OCI-LY3 (cell line): ENCODE measurements at regions not wholly inside any gene's neighbourhood (a gene's known extent, or its start where the extent isn't known, plus 50 kb on each side); places are given as distances from the start of the nearest gene placed in this dataset.

Experiments
- CTCF ChIP-seq: fragments of 200-600, 300-600 bp; sonication (generic); IDR thresholded peaks from 2 replicates; pipeline ENCODE4 v1.5.1; 2014; ENCODE audit warnings: antibody characterized with exemption, low read length, low read depth
- EZH2phosphoT487 ChIP-seq: fragments of 200-600 bp; shearing (Covaris generic); IDR thresholded peaks from 2 replicates; pipeline ENCODE4 v1.6.1; 2018; ENCODE audit warnings: antibody characterized with exemption, mixed run types, low read depth

DNA sequence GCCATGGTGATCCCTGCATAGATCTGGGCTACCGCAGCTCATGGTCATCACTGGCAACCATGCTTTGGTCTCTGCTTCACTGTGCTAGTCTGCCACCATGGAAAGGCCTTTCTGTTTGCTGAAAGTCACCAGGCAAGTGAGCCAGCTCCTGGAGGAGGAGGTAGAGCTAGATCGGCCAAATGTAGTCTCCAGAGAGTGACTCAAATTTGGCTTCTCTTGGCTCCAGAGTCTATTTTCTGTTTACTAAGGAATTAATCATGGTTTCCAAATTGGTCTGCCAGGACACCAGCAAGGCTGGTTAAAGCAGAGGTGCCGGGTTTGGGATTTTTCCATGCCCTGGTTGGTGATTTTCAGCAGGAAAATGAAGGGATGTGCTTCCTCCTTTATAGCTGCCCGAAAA, 52.7 kb upstream of the IVNS1ABP start:
- TF ChIP-seq EZH2phosphoT487 (no peak), CTCF (no peak)
